ENCODE measurements at regions not wholly inside any gene's neighbourhood (a gene's known extent, or its start where the extent isn't known, plus 50 kb on each side); places are given as distances from the start of the nearest gene placed in this dataset.

- H3K27ac ChIP-seq (ENCODE audit: low read length) = no peak overlapping the region
- H3K4me1 ChIP-seq (ENCODE audit: control insufficient read depth, insufficient read depth, low read length) = no peaks in the 10 kb centered on the region
- H3K27me3 ChIP-seq (ENCODE audit: control insufficient read depth, insufficient read depth, low read length) = no peaks in the 10 kb centered on the region; the same call in 1 of the 2 replicates
- no peak overlapping the region for H3K4me3 ChIP-seq (ENCODE audit: low read depth in 2 of 2, low read length in 2 of 2)
- H3K9me3 ChIP-seq (ENCODE audit: control insufficient read depth, insufficient read depth, low read depth, low read length) = no peaks in the 10 kb centered on the region
- TF ChIP-seq REST (IDR thresholded peaks at IDR 0.05; ENCODE audit: insufficient read depth in 1 of 2, low read depth in 2 of 2, low read length in 1 of 2) (no peak), SIN3A (IDR thresholded peaks at IDR 0.05; ENCODE audit: borderline replicate concordance, insufficient read depth, low read depth, low read length) (no peak)
- DNase-seq (ENCODE audit: low read depth, low spot score) = no peak
- BruUV-seq (replicated peaks) = no TSS peak
- ChIA-PET CTCF (no interaction called here), POLR2A (no interaction called here)
- H3K36me3 ChIP-seq (ENCODE audit: control insufficient read depth, insufficient read depth, low read length) = no peaks in the 10 kb centered on the region
- in situ Hi-C loops (cut with HindIII; ENCODE audit: low pct_unique_long_range_greater_than_20kb, low sequenced_read_pairs) = no loop called here
- intact Hi-C loops (cut with micrococcal nuclease; ENCODE audit: unreplicated experiment) = no loop called here
- ATAC-seq = no peak
Observed at GRCh38 chr17:73980517-73980916, 223.0 kb upstream of the RPL38 start.

- in situ Hi-C loops (cut with HindIII; ENCODE audit: low pct_unique_long_range_greater_than_20kb, low sequenced_read_pairs) (no loop called here), intact Hi-C loops (cut with micrococcal nuclease; ENCODE audit: unreplicated experiment) (no loop called here)
- no peak for DNase-seq (ENCODE audit: low read depth, low spot score)
- ChIA-PET POLR2A (interaction anchor here (0.6 kb wide), 1 partner anchor 30 kb away, joined by 4 read pairs; no protein-coding TSS in a partner anchor), CTCF (interaction anchor here (0.5 kb wide), 1 partner anchor 24 kb away, joined by 3 read pairs; no protein-coding TSS in a partner anchor)
- no TSS peak for BruUV-seq (replicated peaks)
- Histone ChIP-seq H3K9me3 (ENCODE audit: control insufficient read depth, insufficient read depth, low read depth, low read length) (no peaks in the 10 kb centered on the region), H3K36me3 (ENCODE audit: control insufficient read depth, insufficient read depth, low read length) (no peaks in the 10 kb centered on the region), H3K27ac (ENCODE audit: low read length) (no peak overlapping the region), H3K4me1 (ENCODE audit: control insufficient read depth, insufficient read depth, low read length) (no peaks in the 10 kb centered on the region), H3K27me3 (ENCODE audit: control insufficient read depth, insufficient read depth, low read length) (no peaks in the 10 kb centered on the region; the same call in 1 of the 2 replicates), H3K4me3 (ENCODE audit: low read depth in 2 of 2, low read length in 2 of 2) (no peak overlapping the region)
- TF ChIP-seq SIN3A (IDR thresholded peaks at IDR 0.05; ENCODE audit: borderline replicate concordance, insufficient read depth, low read depth, low read length) (no peak), TCF7L2 (IDR thresholded peaks at IDR 0.05; ENCODE audit: low read depth, low read length) (no peak), REST (IDR thresholded peaks at IDR 0.05; ENCODE audit: insufficient read depth in 1 of 2, low read depth in 2 of 2, low read length in 1 of 2) (no peak), CTCF (IDR thresholded peaks at IDR 0.05) (no peak), POLR2AphosphoS5 (IDR thresholded peaks at IDR 0.05; ENCODE audit: low read depth, low read length) (no peak)
- no peak for ATAC-seq
Observed at GRCh38 chr17:73982871-73983270, 220.6 kb upstream of the RPL38 start.

Data from Panc1 (cell line).